ENCODE measurements at regions not wholly inside any gene's neighbourhood (a gene's known extent, or its start where the extent isn't known, plus 50 kb on each side); places are given as distances from the start of the nearest gene placed in this dataset.

GRCh38 chr22:22431271-22432220 is 77.0 kb downstream of the ZNF280B start:
- intact Hi-C loops (cut with DNase I), result no loop called here
- Histone ChIP-seq H3K4me3 (no peak overlapping the region), H3K27me3 (no peaks in the 10 kb centered on the region), H3K4me1 (replicated peaks in 1 of 2) (peaks cover 0 to 6% of the 10 kb centered on the region in 2 donors), H3K9me3 (replicated peaks in 1 of 3) (no peaks in the 10 kb centered on the region), H3K27ac (no peak overlapping the region), H3K36me3 (replicated peaks in 1 of 2) (no peaks in the 10 kb centered on the region)
- WGBS, 4 donors, result 49 to 57% (median 52%) methylated on average over 6 to 7 of the region's 7 CpGs
- peak; percentile 62 to 84 (median 78) for DNase-seq
- peak; percentile 35 to 62 (median 56) for TF ChIP-seq CTCF (IDR thresholded peaks at IDR 0.05)
- TF ChIP-seq POLR2A (IDR thresholded peaks at IDR 0.05), result no peak

- intact Hi-C loops (cut with DNase I), result no loop called here
- no peaks in the 10 kb centered on the region for H3K36me3 ChIP-seq (replicated peaks in 1 of 2)
- no peak for DNase-seq
- H3K27me3 ChIP-seq, result no peaks in the 10 kb centered on the region
- no peaks in the 10 kb centered on the region for H3K4me1 ChIP-seq (replicated peaks in 1 of 2)
- TF ChIP-seq CTCF (IDR thresholded peaks at IDR 0.05) (no peak), POLR2A (IDR thresholded peaks at IDR 0.05) (no peak)
- 67 to 71% (median 69%) methylated on average over 1 of the region's 1 CpG; no CpG with 5 or more reads in 1 of the 4 donors for WGBS, 4 donors
- no peak overlapping the region for H3K4me3 ChIP-seq
- H3K27ac ChIP-seq, result no peak overlapping the region
- H3K9me3 ChIP-seq (replicated peaks in 1 of 3), result no peaks in the 10 kb centered on the region
These were observed 76.1 kb downstream of the ZNF280B start for GRCh38 chr22:22432479-22432878.

GRCh38 chr22:22432937-22433336 is 75.6 kb downstream of the ZNF280B start:
- no peaks in the 10 kb centered on the region for H3K4me1 ChIP-seq (replicated peaks in 1 of 2)
- no peaks in the 10 kb centered on the region for H3K9me3 ChIP-seq (replicated peaks in 1 of 3)
- TF ChIP-seq POLR2A (IDR thresholded peaks at IDR 0.05) (no peak), CTCF (IDR thresholded peaks at IDR 0.05) (no peak)
- intact Hi-C loops (cut with DNase I), result no loop called here
- no peaks in the 10 kb centered on the region for H3K36me3 ChIP-seq (replicated peaks in 1 of 2)
- 85 to 90% (median 89%) methylated on average over 3 of the region's 3 CpGs for WGBS, 4 donors
- H3K4me3 ChIP-seq, result no peak overlapping the region
- DNase-seq, result no peak
- no peaks in the 10 kb centered on the region for H3K27me3 ChIP-seq
- H3K27ac ChIP-seq, result no peak overlapping the region

- no peak for DNase-seq
- H3K4me1 ChIP-seq (replicated peaks in 1 of 2), result no peaks in the 10 kb centered on the region
- H3K27ac ChIP-seq, result no peak overlapping the region
- no peaks in the 10 kb centered on the region for H3K36me3 ChIP-seq (replicated peaks in 1 of 2)
- H3K9me3 ChIP-seq (replicated peaks in 1 of 3), result no peaks in the 10 kb centered on the region
- no peak for TF ChIP-seq CTCF (IDR thresholded peaks at IDR 0.05)
- no peak for TF ChIP-seq POLR2A (IDR thresholded peaks at IDR 0.05)
- 62 to 65% (median 64%) methylated on average over 4 of the region's 4 CpGs for WGBS, 4 donors
- H3K4me3 ChIP-seq, result no peak overlapping the region
- intact Hi-C loops (cut with DNase I), result no loop called here
- H3K27me3 ChIP-seq, result peaks cover 3% of the 10 kb centered on the region
These were observed 74.8 kb downstream of the ZNF280B start for GRCh38 chr22:22433770-22434169.

Small RNA genes lying in the stretch of these regions (small RNA-seq; reads per million reads assigned to genes)
- gene AC245291.3, result 0 reads per million in 2 donors
- 0 reads per million in 2 donors for gene IGLVVII-41-1

Measured in adrenal gland (tissue), 9 donors.